Erythroblast (primary cell): ENCODE measurements at regions not wholly inside any gene's neighbourhood (a gene's known extent, or its start where the extent isn't known, plus 50 kb on each side); places are given as distances from the start of the nearest gene placed in this dataset.

Experiments used
- GATA1 ChIP-seq: IDR thresholded peaks from 2 replicates; pipeline ENCODE4 v1.6.1; 2011; ENCODE audit warnings: low read depth, mild to moderate bottlenecking, control low read depth, low read length, moderate library complexity
- POLR2A ChIP-seq: IDR thresholded peaks from 2 replicates; pipeline ENCODE4 v1.6.1; 2011; ENCODE audit warnings: mild to moderate bottlenecking, low read length

- TF ChIP-seq POLR2A (no peak), GATA1 (no peak)
Observed at GRCh38 chr2:120510751-120511395, 164.9 kb downstream of the INHBB start.
